NCI-H226 (cell line): ENCODE measurements at regions not wholly inside any gene's neighbourhood (a gene's known extent, or its start where the extent isn't known, plus 50 kb on each side); places are given as distances from the start of the nearest gene placed in this dataset.

ENCODE experiments used
- DNase-seq: peaks from one replicate; pipeline ENCODE4 v3.0.0-alpha.2; 2015

GRCh38 chr5:173691931-173692330, 75.5 kb upstream of the BOD1 start:
- DNase-seq: no peak

- no peak for DNase-seq
These were observed 77.2 kb upstream of the BOD1 start for GRCh38 chr5:173693670-173694069.

DNA sequence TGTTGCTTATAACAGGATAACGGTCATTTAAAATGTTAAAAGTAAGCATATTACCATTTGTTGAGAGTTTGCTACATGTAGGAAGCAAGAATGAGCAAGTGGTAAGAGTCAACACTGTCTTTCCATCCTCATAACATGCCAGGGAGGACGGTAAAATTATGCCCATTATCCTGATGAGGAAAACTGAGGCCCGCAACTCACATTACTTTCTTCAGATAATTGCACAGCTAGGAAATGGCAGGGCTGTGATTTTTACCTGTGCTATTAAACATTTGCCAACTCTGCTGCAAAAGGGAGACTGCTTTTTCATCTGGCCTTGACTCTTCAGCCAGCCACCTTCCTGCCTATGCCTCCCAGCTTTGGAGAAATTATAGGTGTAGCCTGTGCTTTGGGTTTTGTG, 79.8 kb upstream of the BOD1 start:
- no peak for DNase-seq

DNA sequence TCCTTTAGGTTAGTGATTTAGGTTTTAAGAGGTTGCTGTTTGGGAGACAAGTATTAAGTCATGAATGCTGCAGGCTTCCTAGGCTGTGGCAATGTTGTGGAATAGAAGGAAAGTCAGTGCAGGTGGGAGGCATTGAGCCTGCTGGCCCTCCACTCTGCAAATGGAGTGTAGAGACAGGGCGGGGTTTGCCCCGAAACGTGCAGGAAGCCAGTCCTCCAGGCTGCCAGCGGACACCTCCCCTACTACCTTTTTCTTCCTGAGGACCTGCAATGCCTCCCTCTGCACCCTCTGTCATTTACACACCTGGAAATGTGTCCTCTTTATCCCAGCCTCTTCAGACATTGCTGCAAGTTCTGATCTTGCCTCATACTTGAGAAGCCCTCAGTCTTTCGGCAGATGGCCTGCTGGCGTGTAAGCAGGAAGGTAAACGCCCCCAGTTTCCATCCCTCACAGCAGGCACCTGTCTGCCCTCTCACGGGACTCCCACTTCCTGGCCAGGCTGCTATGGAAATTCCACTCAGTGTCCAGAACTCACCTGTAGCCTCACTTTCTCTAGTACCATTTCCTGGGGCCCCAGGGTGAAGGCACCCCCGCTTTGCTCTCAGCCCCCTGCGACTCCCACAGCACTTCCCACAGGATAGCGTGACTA, 81.6 kb upstream of the BOD1 start:
- DNase-seq: no peak

DNA sequence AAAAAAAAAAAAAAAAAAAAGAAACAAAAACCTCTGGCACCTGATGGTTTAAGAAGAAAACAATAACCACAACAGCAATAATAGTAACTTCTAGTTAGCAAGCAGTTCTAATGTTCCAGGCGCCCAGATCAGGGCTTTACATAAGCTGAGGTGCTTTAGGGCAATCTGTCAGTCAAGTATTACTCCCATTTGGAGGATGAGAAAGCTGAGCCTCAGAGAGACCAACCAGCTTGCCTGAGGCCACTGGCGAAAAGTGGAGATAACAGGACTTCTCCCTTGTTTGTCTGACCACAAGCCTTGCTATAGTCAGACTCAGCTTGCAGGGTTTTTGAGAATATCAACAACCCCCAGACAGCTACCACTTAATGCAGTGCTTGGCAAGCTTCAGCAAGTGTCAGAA, 83.5 kb upstream of the BOD1 start:
- no peak for DNase-seq

GRCh38 chr5:173703466-173703865, 87.0 kb upstream of the BOD1 start:
- no peak for DNase-seq

- no peak for DNase-seq
These were observed 88.4 kb upstream of the BOD1 start for GRCh38 chr5:173704615-173705511.

DNA sequence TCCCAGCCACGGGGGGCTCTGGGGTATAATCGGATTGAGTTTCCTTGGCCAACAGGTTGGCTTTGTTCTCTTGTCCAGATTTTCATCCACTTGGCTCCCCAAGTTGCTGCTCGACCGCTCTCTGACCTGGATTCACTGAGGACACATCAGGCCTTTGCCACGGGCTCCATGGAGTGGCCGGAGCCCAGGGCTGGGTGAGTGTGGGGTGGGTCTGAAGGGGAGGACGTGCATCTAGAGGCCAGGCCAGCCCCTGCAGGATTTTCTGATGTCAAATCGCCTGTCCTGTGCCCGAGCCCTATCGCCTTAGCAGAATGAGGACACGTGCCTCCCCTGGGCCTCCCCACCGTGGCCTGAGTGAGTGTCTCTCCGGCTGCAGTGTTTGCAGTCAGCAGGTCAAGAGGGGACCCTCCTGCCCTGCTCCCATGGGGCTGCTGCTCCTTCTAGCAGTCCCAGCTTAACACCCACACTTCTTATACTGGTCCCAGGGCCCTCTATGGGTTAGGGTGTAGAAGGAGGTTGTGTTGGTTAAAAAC, 89.1 kb upstream of the BOD1 start:
- DNase-seq: no peak

GRCh38 chr5:173706700-173707099, 90.2 kb upstream of the BOD1 start:
- DNase-seq: no peak

DNA sequence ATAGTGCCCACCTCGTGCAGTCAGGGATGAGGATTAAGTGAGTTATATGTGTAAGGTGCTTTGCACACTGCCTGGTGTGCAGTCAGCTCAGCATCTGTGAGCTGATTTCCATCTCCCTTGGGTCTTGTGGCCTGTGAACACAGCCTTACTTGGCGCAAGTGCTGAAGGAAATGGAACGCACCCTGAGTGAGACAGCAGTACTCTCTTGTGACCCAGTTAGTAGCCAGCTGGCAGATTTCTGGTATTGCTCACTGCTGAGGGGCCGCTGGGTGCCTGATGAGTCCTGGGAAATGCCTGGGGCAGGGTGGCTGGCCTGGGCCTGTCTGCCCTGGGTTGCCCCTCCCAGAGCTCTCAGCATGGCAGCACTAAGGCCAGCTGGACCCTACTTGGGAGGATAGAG, 90.9 kb upstream of the BOD1 start:
- DNase-seq: no peak

- DNase-seq: no peak
These were observed 92.7 kb upstream of the BOD1 start for GRCh38 chr5:173709145-173709544.

- DNase-seq: no peak
These were observed 93.3 kb upstream of the BOD1 start for GRCh38 chr5:173709761-173710160.

GRCh38 chr5:173710528-173710927, 94.1 kb upstream of the BOD1 start:
- no peak for DNase-seq

DNA sequence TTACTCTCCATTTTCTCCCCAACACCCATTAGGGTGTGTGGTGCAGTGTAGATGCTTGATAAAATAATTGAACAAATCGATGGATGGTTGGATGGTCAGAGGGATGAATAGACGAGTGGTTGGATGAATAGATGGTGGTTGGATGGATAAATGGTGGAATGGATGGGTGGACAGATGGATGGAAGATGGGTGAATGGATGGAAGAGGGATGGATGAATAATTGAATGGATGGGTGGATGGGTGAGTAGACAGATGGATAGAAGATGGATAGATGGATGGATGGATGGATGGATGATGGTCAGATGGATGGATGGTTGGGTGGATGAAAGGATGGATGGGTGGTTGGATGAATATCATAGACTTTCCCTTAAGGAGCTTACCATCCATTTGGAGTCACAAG, 95.0 kb upstream of the BOD1 start:
- DNase-seq: no peak

DNA sequence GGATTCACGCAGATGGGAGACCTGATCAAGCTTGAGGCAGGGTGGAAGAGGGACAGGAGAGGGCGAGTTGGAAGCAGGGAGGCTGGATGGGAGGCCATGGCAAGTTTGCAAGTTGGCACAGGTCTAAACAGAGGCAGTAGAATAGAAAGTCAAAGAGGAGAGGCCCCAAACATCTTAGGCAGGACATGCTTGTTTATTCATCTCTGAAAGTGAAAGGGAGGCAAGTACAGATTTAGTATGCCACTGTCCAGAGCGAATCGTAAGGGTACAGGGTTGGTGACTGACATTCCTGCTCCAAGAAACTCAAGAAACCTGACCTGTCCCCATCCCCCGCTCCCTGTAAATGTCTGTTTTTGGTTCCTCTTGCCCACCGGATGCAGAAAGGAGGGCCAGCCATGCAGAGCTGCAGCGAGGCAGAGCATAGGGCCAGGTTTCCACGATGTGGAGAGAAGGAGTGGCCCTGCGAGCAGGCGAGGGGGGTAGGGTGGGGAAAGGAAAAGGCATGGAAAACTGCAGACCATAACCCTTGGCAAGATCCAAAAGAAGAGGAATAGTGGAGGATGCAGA, 96.2 kb upstream of the BOD1 start:
- no peak for DNase-seq

DNA sequence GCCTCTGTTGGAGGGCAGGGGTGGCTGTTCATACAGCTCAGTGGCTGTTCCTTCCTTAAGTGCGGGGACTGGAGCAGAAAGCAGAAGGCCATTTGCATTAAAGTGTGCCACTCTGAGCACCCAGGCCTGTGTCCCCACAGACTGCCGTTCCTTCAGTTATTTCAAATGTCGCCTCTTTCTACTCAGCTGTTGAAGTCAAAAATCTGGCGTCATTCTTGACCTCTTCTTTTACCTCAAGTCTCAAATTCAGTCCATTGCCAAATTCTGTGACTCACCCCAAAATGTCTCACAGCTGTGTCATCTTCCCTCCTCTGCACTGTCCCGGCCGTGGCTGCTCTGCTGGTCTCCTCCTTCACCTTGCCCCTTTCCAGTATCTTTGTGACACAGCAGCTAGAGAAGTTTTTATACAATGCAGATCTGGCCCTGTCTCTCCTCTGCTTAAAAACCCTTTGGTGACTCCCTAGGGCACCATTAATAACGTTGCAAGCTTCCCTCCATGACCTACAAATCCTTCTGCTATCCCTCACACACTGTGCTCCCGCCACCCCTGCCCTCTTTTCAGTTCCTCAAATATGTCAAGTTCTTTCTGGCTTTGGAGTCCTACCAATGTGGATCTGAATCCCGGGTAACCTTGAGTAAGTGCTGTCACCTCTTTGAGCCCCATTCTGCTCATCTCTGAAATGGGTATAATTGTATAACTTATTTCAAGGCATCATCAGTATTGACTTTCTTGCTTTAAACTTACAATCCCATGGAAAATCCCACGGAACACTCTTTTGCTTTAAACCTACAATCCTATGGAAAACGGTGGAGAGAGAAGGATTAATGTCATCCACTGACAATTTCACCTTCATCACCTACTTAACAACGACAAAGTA, 98.3 kb upstream of the BOD1 start:
- no peak for DNase-seq

GRCh38 chr5:173715607-173716006, 99.2 kb upstream of the BOD1 start:
- no peak for DNase-seq

DNA sequence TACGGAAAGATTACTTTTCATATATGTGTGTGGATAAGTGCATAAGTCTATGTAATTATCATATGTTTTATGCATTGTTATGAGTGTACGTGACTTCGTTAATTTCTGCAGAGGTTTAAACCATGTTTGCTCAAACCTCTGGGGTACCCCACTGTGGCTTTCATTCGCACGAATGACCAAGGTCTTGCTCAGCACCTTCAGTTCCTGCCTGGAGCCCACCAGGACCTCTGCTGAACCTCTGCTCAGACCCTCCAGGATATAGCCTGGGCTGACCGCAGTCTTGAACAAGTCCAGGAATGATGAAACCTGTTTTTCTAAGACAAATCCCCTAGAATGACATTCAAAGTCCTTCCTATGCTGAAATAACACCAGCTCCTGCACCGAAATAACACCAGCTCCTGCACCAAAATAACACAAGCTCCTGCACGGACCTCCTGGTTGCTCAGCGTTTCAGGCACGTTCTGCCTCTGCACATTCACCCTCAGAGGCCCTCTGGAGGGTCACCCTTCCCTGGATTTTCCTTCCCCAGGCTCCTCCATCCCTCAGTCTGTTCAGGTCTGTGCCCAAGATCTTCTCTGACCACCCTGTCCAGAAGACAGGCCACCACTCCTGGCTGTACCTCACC, 99.7 kb upstream of the BOD1 start:
- DNase-seq: no peak

DNA sequence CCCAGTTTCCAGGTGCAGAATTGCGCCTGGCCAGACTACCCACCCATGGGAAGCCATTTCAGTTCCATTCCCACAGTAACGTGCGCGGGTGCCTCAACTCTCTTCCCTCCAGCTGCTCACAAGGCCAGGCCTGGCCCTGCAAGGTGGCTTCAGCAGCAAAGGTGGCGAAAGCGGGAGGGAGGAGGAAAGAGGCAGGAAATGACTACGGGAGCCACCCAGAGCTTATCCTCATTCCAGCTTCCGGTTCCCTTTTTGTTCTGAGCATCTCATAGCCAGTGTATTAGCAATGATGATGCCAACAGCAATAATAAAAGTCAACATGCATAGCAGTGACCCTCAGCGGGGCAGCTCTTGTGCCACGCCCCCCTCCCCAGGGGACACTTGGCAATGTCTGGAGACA, 101.5 kb upstream of the BOD1 start:
- DNase-seq: no peak

GRCh38 chr5:173718469-173718868, 102.0 kb upstream of the BOD1 start:
- DNase-seq: no peak

DNA sequence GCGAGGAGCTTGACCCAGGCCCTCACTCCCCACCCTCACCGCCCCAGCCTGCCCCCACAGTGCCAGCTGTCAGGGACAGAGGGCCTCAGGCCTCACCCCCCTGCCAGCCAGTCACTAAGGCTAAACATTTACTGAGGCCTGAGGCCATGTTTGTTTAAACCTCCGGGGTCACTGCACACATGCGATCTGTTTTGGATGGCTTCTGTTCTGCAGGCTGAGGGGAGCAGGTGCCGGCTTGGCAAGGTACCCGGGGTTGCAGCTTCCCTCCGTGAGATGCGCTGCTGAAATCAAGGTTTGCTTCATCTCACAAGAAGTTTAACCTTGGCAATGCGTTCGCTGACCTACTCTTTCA, 103.3 kb upstream of the BOD1 start:
- DNase-seq: no peak

- no peak for DNase-seq
These were observed 104.0 kb upstream of the BOD1 start for GRCh38 chr5:173720286-173720952.
